ENCODE measurements at regions not wholly inside any gene's neighbourhood (a gene's known extent, or its start where the extent isn't known, plus 50 kb on each side); places are given as distances from the start of the nearest gene placed in this dataset.
"Not testable (repeated sequence)": the region's sequence is repeated elsewhere in the genome, so short reads cannot be mapped to it uniquely, and the experiment has no call there.

DNA sequence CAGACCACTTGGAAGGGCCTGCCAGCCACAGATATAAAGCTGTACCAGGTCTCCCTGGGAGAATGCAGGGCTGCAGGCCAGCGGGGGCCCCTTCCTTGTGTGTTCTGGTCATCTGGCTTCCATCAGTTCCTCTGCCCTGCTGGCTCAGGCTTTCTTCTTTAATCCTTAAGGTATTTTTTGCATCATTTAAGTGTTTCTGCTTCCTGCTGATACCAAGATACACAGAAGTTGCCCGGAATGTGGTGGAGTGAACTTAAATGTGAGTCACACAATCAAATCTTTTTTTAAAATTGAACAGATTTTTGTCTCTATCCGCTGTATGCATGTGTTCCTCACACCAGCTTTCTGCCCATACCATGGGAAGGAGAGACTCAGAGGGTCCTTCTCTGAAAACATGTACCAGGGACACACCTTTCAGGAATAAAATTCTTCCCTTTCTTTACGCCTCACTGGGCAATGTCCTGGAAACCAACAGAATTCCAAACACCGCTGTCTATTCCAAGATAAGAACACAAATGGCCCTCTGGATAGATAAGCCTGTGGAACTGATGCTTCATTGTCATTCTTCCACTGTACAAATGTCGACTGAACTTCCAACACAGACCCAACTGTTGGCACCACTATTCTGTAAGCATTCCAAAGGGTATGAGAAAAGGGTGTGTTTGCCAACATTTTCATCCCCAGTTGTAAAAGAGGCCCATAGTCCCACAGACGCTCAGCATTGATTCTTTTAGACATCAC lies 206.2 kb upstream of the MYLIP start:
- DNase-seq: no peak

DNA sequence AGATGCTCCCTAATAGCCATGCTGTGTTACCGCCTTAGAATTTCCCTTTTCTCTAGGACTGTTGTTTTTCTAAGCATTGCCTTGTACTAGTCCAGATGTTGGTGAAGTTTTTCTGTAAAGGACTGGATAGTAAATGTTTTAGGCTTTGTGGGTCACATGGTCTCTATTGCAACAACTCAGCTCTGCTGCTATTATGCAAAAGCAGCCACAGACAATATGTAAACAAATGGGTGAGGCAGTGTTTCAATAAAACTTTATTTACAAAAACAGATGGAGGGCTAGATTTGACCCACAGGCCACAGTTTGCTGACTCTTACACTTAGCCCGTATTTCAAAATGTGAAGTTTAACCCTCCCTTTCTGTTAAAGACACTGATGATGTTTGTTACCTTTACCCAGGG lies 207.6 kb upstream of the MYLIP start:
- DNase-seq: no peak

DNA sequence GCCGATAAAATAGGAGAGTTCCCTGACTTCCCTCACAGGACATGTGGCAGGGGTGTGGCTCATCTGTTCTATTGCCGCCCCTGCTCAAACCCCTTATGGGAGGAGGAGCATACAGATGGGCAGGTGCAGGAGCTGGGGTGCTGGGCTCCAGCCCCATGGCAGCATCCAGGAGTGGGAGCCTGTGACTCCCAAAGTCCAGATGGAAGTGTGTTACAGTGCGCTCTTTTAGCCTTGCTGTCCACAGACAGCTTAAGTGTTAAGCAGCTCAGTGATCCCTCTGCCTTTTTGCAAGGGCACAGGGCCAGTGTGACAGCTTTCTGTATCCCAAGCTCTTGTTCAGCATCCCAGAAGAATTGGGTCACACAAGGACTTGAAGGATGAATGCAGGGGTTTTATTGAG lies 212.3 kb upstream of the MYLIP start:
- no peak for DNase-seq

DNA sequence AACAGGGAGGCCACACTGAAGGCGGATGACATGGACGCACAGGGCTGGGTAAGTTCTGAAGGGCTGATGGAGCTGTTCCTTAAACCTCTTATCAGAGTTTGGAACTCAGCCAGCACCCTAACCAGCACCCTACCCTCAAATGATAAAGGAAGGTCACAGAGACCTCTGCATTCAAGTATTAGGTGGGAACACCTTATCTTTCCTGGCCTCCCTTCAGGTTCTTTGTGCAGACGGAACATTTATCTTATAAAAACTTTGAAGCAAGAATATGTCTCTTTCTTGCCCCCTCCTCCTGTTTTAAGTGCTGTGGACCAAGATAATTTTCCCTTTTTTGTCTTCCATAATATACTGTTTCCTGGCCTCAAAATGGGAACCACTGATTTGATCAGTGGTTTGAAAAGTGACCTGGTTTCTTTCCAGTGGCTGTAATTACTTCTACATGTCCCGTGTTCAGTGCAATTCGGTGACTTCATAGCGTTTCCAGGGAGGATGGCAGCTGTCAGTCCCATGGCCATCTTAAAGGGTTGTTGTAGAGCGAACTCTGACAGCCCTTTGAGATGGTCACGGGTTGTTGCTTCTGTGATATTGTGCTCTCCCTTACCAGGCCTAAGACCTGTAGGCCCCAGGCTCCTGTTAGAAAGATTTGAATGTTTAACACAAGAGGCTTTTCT lies 213.2 kb upstream of the MYLIP start:
- DNase-seq: no peak

DNA sequence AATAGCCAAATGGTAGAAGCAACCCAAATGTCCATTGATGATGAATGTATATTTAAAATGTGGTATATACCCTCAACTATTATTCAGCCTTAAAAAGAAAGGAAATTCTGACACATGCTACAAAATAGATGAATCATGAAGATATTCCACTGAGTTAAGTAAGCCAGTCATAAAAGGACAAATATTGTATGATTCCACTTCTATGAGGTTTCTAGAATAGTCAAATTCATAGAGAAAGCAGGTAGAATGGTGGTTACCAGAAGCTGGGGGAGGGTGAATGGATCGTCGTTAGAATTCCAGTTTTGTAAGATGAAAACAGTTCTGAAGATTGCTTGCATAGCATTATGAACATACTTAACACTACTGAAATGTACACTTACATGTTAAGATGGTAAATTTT lies 214.3 kb upstream of the MYLIP start:
- no peak for DNase-seq

DNA sequence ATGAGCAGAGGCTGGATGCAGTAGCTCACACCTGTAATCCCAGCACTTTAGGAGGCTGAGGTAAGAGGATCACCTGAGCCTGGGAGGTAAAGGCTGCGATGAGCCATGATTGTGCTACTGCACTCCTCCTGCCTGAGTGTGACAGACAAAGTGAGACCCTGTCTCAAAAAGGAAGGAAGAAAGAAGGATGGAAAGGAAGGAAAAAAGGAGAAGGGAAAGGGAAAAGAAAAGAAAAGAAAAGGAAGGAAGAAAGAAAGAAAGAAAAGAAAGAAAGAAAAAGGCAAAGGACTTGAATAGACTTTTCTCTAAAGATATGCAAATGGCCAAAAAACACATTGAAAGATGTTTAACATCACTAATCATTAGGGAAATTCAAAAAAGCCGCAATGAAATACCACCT lies 215.3 kb upstream of the MYLIP start:
- no peak for DNase-seq

DNA sequence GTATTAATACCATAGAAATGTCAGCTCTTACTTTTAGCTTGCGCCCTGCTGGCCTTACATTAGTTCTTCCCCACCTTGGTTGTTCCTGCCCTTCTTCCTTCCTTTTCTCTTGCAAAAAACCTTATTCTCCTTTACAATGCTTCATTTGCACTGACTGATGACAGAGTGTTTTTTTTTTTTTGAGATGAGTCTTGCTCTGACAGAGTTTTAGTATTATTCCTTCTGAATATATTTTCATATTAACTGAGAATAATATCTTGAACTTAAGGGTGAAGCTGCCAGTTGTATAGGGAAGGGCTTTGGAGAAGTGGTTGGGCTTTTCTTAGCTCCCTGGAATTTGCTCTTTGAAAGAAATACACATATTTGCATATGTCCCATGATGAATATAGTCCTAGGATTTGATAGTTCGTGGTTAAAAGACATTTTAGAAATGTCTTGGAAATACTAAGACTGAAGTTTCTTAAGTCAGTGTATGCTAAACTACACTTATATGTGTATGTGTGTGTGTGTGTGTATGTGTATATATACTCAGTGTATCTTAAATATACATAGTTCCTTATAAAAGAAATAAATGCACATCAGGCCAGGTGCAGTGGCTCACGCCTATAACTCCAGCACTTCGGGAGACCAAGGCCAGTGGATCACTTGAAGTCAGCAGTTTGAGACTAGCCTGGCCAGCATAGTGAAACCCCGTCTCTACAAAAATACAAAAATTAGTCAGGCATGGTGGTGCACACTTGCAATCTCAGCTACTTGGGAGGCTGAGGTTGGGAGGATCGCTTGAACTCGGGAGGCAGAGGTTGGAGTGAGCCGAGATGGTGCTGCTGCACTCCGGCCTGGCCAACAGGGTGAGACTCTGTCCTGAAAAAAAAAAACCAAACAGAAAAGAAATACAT lies 216.1 kb upstream of the MYLIP start:
- no peak for DNase-seq

DNA sequence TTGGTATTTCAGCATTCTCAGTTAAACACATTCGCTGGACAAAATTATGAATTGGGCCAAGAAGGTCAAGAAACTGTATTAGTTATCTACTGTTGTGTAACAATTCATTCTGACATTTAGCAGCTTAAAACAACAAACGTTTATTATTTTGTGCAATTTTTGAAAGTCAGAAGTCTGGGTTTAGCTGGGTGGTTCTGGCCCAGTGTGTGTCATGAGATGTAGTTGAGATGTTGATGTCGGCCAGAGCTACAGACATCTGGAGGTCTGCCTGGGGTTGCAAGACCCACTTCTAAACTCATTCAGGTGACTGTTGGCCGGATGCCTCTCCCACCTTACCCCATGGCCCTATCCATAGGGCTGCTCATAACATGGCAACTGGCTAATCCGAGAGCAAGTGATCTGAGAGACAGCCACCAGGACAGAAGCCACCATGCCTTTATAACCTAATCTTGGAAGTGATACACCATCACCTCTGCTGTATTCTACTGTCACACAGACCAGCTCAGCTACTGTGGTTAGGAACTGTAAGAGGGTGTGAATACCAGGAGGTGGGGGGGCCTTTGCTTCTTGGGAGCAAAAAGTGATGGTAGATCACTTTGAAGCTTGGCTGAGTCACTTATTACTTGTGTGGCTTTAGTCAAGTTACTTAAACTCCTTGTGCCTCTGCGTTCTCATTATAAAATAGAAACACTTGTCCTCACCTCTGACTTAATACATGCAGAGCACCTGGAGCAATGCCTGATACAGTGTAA lies 217.0 kb upstream of the MYLIP start:
- no peak for DNase-seq

DNA sequence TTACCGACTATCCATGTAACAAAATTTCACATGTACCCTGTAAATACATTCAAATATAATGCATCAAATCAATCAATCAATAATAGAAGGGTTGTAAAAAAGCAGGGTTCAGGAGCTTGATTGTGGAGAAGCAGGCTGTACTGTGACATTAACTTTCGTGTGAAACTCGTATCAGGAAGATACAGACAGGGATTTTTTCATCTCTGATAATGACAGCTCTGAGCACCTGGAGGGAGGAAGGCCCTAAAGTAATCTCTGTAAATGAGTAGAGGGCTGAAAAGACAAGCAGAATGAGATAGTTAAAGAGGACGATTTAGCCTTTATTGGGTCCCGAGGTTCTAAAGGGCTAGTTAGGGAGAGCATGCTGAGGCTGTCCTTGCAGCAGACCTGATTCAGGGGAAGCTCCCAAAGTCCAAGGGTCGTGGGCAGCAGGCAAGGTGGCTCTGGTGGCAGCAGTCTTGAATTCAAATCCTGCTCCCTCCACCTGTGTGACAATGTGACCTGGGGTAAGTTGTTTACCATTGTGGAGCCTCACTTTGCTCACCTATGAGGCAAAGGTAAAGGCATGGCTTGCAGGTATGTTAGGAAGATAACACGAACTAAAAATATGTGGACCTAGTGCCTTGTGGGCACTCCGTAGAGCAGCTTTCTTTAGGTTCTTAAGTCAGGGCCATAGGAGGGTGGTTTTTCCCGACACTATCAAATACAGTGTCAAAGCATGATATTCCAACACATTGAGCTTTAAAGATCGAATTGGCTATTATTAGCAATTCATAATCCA lies 219.4 kb upstream of the MYLIP start:
- no peak for DNase-seq

DNA sequence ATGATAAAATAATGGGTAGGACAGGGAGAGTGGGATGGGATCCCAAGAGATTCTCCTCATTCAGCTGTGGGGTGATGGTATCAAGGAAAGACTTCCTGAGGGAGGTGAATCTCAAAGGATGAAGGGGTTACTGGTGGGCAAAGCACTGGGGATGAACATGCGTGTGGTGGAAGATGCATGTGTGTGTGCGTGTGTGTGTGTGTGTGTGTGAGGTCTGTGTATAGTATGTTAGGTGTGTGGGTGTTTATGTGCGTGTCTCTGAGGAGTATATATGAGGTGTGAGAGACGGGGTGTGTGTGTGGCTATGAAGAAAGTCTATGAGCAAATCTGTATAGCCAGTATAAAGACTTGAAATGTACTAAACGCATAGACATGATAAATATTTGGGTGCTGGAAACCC lies 220.0 kb upstream of the MYLIP start:
- DNase-seq: no peak

DNA sequence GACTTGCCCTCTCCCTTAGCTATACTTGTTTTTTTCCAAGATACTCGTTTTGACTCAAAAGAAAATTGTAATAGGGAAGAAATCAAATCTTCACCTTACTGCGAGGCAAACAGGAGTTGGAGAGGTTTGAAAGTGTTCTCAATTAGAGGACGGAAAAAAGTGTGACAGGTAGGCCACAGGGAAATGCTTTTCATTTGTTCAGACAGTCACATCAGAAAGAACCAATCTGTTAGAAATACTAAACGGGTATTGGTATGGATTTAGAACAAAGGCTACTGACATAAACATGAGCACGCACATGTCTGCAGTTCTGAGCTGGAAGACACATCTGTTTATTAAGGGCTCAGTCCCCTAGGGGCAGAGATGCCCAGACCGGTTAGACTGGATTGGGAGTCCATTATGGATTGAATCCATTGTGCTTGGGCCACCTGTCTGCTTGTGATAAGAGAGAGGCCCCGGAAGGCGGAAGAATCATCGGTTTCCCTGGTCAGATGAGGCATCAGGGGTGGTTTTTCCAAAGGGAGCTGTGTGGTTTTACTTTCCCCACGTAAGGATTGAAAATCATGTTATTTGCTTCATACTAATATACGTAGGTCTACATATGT lies 220.9 kb upstream of the MYLIP start:
- DNase-seq: no peak

DNA sequence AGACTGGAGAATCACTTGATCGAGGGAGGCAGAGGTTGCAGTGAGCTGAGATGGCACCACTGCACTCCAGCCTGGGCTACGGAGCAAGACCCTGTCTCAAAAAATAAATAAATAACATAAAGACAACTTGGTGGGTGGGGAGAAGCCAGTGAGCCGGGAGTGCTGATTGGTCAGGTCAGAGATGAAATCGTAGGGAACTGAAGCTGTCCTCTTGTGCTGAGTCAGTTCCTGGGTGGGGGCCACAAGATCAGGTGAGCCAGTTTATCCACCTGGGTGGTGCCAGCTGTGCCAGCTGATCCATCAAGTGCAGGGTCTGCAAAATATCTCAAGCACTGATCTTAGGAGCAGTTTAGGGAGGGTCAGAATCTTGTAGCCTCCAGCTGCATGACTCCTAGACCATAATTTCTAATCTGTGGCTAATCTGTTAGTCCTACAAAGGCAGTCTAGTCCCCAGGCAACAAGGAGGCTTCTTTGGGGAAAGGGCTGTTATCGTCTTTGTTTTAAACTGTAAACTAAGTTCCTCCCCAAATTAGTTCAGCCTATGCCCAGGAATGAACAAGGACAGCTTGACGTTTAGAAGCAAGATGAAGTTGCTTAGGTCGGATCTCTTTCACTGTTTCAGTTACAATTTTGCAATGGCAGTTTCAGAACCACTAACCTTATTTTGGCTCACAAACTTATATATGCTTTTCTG lies 221.5 kb upstream of the MYLIP start:
- not testable (repeated sequence) for DNase-seq

DNA sequence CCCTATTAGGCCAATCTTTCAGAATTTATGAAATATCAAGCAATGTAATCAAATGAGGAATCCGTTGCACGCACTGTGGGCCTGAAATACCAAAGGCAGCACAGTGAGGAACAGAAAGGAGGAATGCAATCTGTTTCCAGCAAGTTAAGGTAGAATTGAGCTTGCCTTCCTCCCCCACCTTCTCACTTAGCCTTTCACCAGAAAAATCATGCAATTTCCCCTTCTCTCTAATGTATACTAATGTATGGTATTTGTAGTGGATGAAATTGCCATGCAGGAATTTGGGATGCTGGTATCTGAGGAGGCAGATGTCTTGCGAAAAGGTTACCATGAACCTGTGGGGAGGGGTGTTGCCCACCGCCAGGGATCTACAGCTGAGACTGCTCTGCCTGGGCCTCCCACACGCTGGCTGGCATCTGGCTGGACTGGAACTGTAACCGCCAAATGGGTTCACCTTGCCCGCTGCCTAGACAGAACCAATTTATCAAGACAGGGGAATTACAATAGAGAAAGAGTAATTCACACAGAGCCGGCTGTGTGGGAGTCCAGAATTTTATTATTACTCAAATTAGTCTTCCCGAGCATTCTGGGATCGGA lies 222.4 kb upstream of the MYLIP start:
- DNase-seq: no peak

DNA sequence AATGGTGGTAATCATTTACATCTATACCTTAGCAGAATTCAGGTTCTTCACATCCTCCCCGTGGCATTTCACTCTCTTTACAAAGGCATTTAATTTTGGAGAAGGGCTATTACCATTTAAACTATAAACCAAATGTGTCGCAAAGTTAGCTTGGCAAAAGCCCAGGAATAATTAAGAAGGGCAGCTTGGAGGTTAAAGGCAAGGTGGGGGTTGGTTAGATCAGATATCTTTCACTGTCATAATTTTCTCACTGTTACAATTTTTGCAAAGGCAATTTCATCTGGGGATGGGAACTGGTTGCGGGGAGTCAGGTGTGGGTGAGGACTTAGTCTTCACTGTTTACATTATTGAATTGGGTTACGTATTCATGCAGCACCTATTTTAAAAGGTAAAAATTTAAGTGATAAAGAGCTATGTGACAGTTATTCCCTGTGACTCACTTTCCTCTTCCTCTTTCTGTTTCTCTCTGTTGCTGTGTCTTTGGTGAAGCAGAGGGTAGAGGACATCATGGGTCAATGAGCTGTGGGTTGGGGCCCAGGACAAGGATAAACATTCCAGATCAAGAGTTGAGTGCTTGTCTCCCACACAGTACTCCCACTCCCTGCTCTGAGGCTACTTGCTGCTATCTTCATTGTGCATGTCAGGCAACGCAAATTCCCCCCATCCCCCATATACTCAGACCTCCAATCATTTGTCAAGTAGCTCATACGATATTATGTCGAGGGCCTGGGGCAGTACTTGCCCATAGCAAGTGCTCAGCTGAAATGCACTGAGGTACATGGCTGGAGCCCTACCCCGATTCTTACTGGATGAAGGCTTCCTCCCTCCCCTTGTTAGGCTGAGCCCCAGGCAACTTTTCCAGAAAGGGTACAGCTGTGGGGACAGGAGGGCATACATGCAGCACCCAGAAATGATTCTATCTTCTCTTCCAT lies 223.1 kb upstream of the MYLIP start:
- no peak for DNase-seq

DNA sequence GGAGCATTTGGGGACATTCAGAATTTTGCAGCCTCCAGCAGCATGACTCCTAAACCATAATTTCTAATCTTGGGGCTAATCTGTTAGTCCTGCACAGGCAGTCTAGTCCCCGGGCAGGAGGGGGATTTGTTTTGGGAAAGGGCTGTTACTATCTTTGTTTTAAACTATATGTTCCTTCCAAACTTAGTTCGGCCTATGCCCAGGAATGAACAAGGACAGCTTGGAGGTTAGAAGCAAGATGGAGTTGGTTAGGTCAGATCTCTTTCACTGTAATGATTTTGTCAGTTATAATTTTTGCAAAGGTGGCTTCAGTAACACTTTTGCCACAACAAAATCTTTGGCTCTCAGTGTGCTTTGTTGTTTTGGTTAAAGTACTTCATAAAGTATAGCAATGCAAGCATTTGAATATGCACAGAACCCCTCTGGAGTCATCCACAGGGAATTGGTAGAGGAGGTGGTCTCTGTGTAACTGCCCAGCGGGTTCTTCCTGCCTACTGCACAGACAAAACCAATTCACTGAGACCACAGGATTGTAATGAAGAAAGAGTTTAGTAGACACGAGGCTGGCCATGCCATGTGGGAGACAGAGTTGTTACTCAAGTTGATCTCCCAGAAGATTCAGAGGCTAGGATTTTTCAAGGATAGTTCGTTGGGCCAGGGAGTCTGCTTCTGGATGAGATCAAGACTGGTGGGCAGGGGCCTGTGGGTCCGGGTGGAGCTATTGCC lies 224.1 kb upstream of the MYLIP start:
- no peak for DNase-seq

DNA sequence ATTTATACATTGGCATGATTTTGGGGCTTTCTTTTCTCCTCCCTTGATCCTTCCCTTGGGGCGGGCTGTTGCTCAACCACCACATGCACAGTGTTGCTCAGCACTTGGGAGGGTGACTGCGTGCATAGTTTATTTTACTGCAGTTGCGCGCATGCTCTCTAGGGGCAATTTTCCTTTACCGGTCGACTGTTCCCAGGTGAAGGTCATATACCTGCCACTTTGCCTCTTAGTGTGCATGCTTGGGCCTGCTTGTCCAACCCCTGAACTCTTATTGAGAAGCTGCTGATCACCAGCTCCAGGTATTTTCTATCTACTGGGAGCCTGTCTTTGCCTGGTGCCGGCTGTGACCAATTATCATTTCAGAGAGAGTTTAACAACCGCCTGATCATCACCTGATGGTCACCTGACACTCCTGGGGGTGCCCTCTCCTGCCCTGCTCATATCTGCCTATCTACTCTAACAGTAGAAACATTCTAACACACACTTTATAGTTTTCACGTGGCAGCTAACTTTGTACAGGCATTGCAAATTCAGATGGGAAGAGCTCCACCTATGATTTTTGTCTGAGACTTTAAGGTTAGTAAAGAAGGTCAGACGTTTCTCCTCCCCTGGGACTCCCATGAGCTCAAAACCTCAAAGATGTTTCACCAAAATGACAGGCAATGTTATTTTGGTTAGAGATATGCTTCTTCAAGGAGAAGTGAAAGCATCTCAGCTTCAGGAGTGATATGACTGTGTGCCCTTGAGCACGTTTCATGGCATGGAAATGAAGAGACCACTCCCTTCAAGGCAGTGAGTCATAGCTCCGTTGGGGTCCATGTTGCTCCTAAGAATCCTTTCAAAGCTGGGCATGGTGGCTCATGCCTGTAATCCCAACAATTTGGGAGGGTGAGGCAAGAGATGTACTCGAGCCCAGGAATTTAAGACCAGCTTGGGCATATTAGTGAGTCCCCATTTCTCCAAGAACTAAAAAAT lies 227.5 kb upstream of the MYLIP start:
- no peak for DNase-seq

DNA sequence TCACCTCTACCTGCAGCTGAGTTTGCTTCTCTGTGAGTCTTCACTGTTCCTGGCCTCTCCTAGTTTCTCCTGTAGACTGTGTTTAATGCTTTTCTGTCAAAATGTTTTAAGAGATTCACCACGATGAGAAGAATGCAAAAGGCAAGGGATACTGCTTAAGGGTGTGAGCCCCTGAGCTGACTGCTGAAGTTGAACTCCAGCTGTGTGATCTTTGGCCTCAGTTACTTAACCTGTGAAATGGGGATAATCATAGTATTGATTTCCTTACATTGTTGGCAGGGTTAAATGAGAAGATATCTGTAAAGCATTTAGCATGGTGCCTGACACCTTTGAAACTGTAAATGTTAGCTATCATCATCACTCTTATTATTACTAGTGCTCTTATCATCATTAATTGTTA lies 230.2 kb upstream of the MYLIP start:
- DNase-seq: no peak

All from cerebellar nuclear complex (tissue), 1 donor.